HG03432 (cell line): ENCODE measurements at regions not wholly inside any gene's neighbourhood (a gene's known extent, or its start where the extent isn't known, plus 50 kb on each side); places are given as distances from the start of the nearest gene placed in this dataset.
"Not testable (repeated sequence)": the region's sequence is repeated elsewhere in the genome, so short reads cannot be mapped to it uniquely, and the experiment has no call there.

Experiments used
- ATAC-seq: cut with Tn5 transposase; IDR thresholded peaks from one replicate; pipeline ENCODE4 v1.9.1; 2021; ENCODE audit warnings: mild to moderate bottlenecking, moderate library complexity; ENCODE audit not compliant: unreplicated experiment

GRCh38 chr2:8552293-8552801 lies 129.5 kb upstream of the ID2 start:
- ATAC-seq, result peak; percentile 48

- no peak for ATAC-seq
These were observed 128.2 kb upstream of the ID2 start for GRCh38 chr2:8553643-8554042.

GRCh38 chr2:8554296-8554806 lies 127.5 kb upstream of the ID2 start:
- no peak for ATAC-seq

GRCh38 chr2:8555543-8555942 lies 126.3 kb upstream of the ID2 start:
- no peak for ATAC-seq

GRCh38 chr2:8558096-8558495 lies 123.8 kb upstream of the ID2 start:
- no peak for ATAC-seq

- no peak for ATAC-seq
These were observed 122.9 kb upstream of the ID2 start for GRCh38 chr2:8558956-8559355.

GRCh38 chr2:8559805-8560204 lies 122.1 kb upstream of the ID2 start:
- ATAC-seq, result no peak

GRCh38 chr2:8561692-8562091 lies 120.2 kb upstream of the ID2 start:
- ATAC-seq, result not testable (repeated sequence)

GRCh38 chr2:8563814-8564474 lies 117.9 kb upstream of the ID2 start:
- ATAC-seq, result no peak

- no peak for ATAC-seq
These were observed 117.4 kb upstream of the ID2 start for GRCh38 chr2:8564475-8564874.

- no peak for ATAC-seq
These were observed 116.3 kb upstream of the ID2 start for GRCh38 chr2:8565399-8566154.

- no peak for ATAC-seq
These were observed 115.6 kb upstream of the ID2 start for GRCh38 chr2:8566155-8566670.

GRCh38 chr2:8566774-8567468 lies 114.9 kb upstream of the ID2 start:
- ATAC-seq, result no peak

- ATAC-seq, result no peak
These were observed 114.2 kb upstream of the ID2 start for GRCh38 chr2:8567469-8568260.

GRCh38 chr2:8568543-8569302 lies 113.1 kb upstream of the ID2 start:
- ATAC-seq, result no peak

- no peak for ATAC-seq
These were observed 112.4 kb upstream of the ID2 start for GRCh38 chr2:8569332-8569930.

- no peak for ATAC-seq
These were observed 111.2 kb upstream of the ID2 start for GRCh38 chr2:8570637-8571036.

GRCh38 chr2:8571301-8571791 lies 110.5 kb upstream of the ID2 start:
- ATAC-seq, result no peak

GRCh38 chr2:8571792-8572499 lies 109.9 kb upstream of the ID2 start:
- no peak for ATAC-seq
